Calu3 (cell line): ENCODE measurements at regions not wholly inside any gene's neighbourhood (a gene's known extent, or its start where the extent isn't known, plus 50 kb on each side); places are given as distances from the start of the nearest gene placed in this dataset.

Experiments used
- BruUV-seq: library from RNA; stranded (reverse); fragments of 400-500 nt; replicated peaks from 2 replicates; lab custom pipeline; 2021; lab: Mats Ljungman, UMichigan
- CTCF ChIA-PET: fragments of 300-600 bp; sonication (Branson Sonifier 250); formaldehyde crosslinking; loops from one replicate; lab custom pipeline; 2022; ENCODE audit warnings: antibody characterized with exemption; lab: Charles Lee
- DNase-seq: peaks from one replicate; pipeline ENCODE4 v3.0.0; 2022
- H3K27ac Mint-ChIP-seq: one replicate; pipeline ENCODE4 v1.8.0; 2022; ENCODE audit warnings: mixed read lengths; ENCODE audit not compliant: unreplicated experiment
- H3K27me3 Mint-ChIP-seq: one replicate; pipeline ENCODE4 v1.8.0; 2022; ENCODE audit warnings: mixed read lengths; ENCODE audit not compliant: unreplicated experiment
- H3K36me3 Mint-ChIP-seq: one replicate; pipeline ENCODE4 v1.8.0; 2022; ENCODE audit warnings: mild to moderate bottlenecking, moderate library complexity, mixed read lengths; ENCODE audit not compliant: insufficient read depth, unreplicated experiment
- H3K4me1 Mint-ChIP-seq: one replicate; pipeline ENCODE4 v1.8.0; 2022; ENCODE audit warnings: mild to moderate bottlenecking, low read depth, mixed read lengths; ENCODE audit not compliant: unreplicated experiment
- H3K4me3 Mint-ChIP-seq: one replicate; pipeline ENCODE4 v1.8.0; 2022; ENCODE audit warnings: mild to moderate bottlenecking, low read depth, moderate library complexity, mixed read lengths; ENCODE audit not compliant: unreplicated experiment
- H3K9me3 Mint-ChIP-seq: one replicate; pipeline ENCODE4 v1.8.0; 2022; ENCODE audit warnings: low read depth, mixed read lengths; ENCODE audit not compliant: unreplicated experiment
- CTCF ChIP-seq: fragments of 200-600 bp; IDR thresholded peaks from one replicate; pipeline ENCODE4 v1.8.0; 2022; ENCODE audit warnings: antibody characterized with exemption; ENCODE audit not compliant: unreplicated experiment
- intact Hi-C: fragments of 100-400 bp; cut with micrococcal nuclease; formaldehyde crosslinking; loops from one replicate; pipeline ENCODE4 v1.10.0; 2022; ENCODE audit not compliant: unreplicated experiment

- Mint-ChIP-seq H3K4me1 (peaks cover 9% of the 10 kb centered on the region), H3K27me3 (no peaks in the 10 kb centered on the region), H3K36me3 (no peaks in the 10 kb centered on the region), H3K9me3 (no peaks in the 10 kb centered on the region), H3K4me3 (no peak overlapping the region), H3K27ac (no peak overlapping the region)
- intact Hi-C loops, result no loop called here
- TF ChIP-seq CTCF, result no peak
- DNase-seq, result no peak
- no TSS peak for BruUV-seq
- CTCF ChIA-PET, result no interaction called here
These were observed 171.8 kb upstream of the CDK1 start for GRCh38 chr10:60606343-60607080.

- BruUV-seq, result no TSS peak
- TF ChIP-seq CTCF, result no peak
- Mint-ChIP-seq H3K4me1 (no peaks in the 10 kb centered on the region), H3K36me3 (no peaks in the 10 kb centered on the region), H3K27ac (no peak overlapping the region), H3K4me3 (no peak overlapping the region), H3K9me3 (no peaks in the 10 kb centered on the region), H3K27me3 (no peaks in the 10 kb centered on the region)
- intact Hi-C loops, result no loop called here
- DNase-seq, result no peak
- CTCF ChIA-PET, result no interaction called here
These were observed 172.8 kb upstream of the CDK1 start for GRCh38 chr10:60605476-60605875.

- CTCF ChIA-PET, result interaction anchor here (1.3 kb wide), 1 partner anchor 11 kb away, joined by 3 read pairs; no protein-coding TSS in a partner anchor
- BruUV-seq, result no TSS peak
- DNase-seq, result no peak
- no peak for TF ChIP-seq CTCF
- Mint-ChIP-seq H3K4me3 (no peak overlapping the region), H3K4me1 (no peaks in the 10 kb centered on the region), H3K27me3 (no peaks in the 10 kb centered on the region), H3K9me3 (no peaks in the 10 kb centered on the region), H3K27ac (no peak overlapping the region), H3K36me3 (no peaks in the 10 kb centered on the region)
- intact Hi-C loops, result no loop called here
These were observed 173.9 kb upstream of the CDK1 start for GRCh38 chr10:60604342-60604741.

- no TSS peak for BruUV-seq
- no peak for TF ChIP-seq CTCF
- no peaks in the 10 kb centered on the region for H3K27me3 Mint-ChIP-seq
- no peak for DNase-seq
- no peaks in the 10 kb centered on the region for H3K36me3 Mint-ChIP-seq
- CTCF ChIA-PET, result no interaction called here
- no peaks in the 10 kb centered on the region for H3K9me3 Mint-ChIP-seq
- H3K4me3 Mint-ChIP-seq, result no peak overlapping the region
- no peaks in the 10 kb centered on the region for H3K4me1 Mint-ChIP-seq
- intact Hi-C loops, result no loop called here
- no peak overlapping the region for H3K27ac Mint-ChIP-seq
These were observed 180.8 kb upstream of the CDK1 start for GRCh38 chr10:60597513-60597912.
